Activated T-cell treated with anti-CD3 and anti-CD28 coated beads for 24 hours (primary cell): ENCODE measurements at regions not wholly inside any gene's neighbourhood (a gene's known extent, or its start where the extent isn't known, plus 50 kb on each side); places are given as distances from the start of the nearest gene placed in this dataset.

Source experiments
- DNase-seq: peaks from one replicate; pipeline ENCODE4 v3.0.0-alpha.2; 2020; ENCODE audit warnings: low read depth

- no peak for DNase-seq
These were observed 440.4 kb downstream of the DMRT2 start for GRCh38 chr9:1490341-1491232.

- DNase-seq: no peak
These were observed 442.0 kb downstream of the DMRT2 start for GRCh38 chr9:1492156-1492555.

GRCh38 chr9:1495282-1496030, 445.3 kb downstream of the DMRT2 start:
- DNase-seq: no peak

GRCh38 chr9:1505489-1505888, 455.3 kb downstream of the DMRT2 start:
- DNase-seq: no peak

- DNase-seq: no peak
These were observed 460.6 kb downstream of the DMRT2 start for GRCh38 chr9:1510712-1511111.

GRCh38 chr9:1513105-1513504, 462.9 kb downstream of the DMRT2 start:
- DNase-seq: no peak

GRCh38 chr9:1514250-1514649, 464.1 kb downstream of the DMRT2 start:
- no peak for DNase-seq

- DNase-seq: no peak
These were observed 464.7 kb downstream of the DMRT2 start for GRCh38 chr9:1514776-1515363.

- DNase-seq: no peak
These were observed 465.4 kb downstream of the DMRT2 start for GRCh38 chr9:1515557-1515956.

GRCh38 chr9:1521547-1521946, 471.4 kb downstream of the DMRT2 start:
- no peak for DNase-seq

GRCh38 chr9:1522219-1522767, 472.1 kb downstream of the DMRT2 start:
- no peak for DNase-seq

GRCh38 chr9:1528456-1528855, 478.3 kb downstream of the DMRT2 start:
- no peak for DNase-seq

GRCh38 chr9:1530696-1531095, 480.5 kb downstream of the DMRT2 start:
- DNase-seq: no peak

GRCh38 chr9:1531424-1531823, 481.3 kb downstream of the DMRT2 start:
- DNase-seq: no peak

- no peak for DNase-seq
These were observed 482.0 kb downstream of the DMRT2 start for GRCh38 chr9:1532171-1532570.

GRCh38 chr9:1535051-1535450, 480.1 kb upstream of the SMARCA2 start:
- DNase-seq: no peak

- DNase-seq: no peak
These were observed 479.5 kb upstream of the SMARCA2 start for GRCh38 chr9:1535599-1535998.

GRCh38 chr9:1536522-1537170, 478.5 kb upstream of the SMARCA2 start:
- no peak for DNase-seq

GRCh38 chr9:1538301-1538700, 476.8 kb upstream of the SMARCA2 start:
- no peak for DNase-seq

- DNase-seq: no peak
These were observed 475.9 kb upstream of the SMARCA2 start for GRCh38 chr9:1539216-1539615.

GRCh38 chr9:1550636-1551035, 464.5 kb upstream of the SMARCA2 start:
- no peak for DNase-seq
